ENCODE measurements at regions not wholly inside any gene's neighbourhood (a gene's known extent, or its start where the extent isn't known, plus 50 kb on each side); places are given as distances from the start of the nearest gene placed in this dataset.
"Not testable (repeated sequence)": the region's sequence is repeated elsewhere in the genome, so short reads cannot be mapped to it uniquely, and the experiment has no call there.

DNA sequence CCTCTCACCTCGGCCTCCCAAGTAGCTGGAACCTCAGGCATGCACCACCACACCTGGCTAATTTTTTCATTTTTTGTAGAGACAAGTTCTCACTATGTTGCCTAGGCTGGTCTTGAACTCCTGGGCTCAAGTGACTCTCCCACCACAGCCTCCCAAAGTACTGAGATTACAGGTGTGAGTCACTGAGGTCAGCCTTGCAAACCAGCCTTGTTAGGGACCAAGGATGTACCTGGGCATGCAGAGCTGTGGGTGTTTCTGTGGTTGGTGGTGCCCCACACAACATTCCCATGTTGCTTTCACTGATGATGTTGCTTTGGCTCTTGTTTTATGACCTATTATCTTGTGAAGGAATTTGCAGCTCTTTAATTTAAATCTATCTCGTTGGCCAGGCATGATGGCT, 54.8 kb downstream of the OTUD1 start:
- no peak for DNase-seq

DNA sequence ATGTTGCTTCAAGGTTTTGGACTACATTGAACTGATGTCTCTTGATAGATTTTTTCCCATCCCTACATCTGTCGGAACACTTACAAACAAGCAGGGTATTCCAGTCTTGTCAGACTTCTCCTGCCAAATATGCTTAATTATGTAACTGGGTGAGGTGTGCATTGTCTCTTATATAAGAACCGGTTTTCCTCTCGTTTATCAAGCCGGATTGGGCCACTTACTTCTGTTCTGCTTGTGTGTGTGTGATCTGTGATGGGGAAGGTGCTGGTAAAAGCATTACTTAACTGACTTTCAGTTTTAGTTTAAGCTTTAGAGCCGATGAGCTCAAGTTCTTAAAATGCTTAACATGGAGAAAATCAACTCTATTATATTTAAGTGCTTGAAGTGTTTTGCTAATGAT, 57.9 kb downstream of the OTUD1 start:
- no peak for DNase-seq

DNA sequence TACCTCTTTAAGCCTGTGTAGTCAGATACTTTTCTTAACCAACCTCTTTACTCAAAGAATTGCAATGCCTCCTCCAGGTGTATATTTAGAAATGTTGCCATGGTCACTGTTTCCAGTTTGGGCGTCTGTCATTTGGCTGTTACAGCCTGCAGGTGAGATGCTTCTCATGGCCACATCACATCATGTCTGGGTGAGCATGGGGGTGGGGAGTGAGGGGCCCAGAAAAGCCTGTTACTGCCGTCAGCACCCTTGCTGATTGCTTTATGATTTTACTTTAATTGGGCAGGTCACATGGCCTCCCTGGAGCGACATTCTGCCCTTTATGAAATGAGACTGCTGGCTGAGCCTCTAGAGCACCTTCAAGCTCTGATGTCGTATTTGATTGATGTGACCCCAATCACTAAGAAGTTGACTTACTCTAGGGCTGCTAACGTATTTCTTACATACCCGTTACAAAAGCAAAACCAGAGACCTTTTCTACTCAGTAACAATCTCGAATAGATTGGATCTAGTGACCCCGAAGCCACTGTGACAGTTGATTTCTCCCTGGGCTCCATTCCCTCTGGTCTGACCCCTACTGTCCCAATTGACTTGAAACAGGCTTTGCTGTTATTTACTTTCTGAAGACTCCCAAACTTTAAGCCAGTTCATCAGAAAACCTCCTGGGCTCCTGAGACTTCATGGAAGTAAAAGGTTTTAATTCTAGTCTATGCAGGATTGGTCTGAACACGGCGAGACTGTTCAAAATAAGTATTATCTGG, 60.7 kb downstream of the OTUD1 start:
- no peak for DNase-seq

DNA sequence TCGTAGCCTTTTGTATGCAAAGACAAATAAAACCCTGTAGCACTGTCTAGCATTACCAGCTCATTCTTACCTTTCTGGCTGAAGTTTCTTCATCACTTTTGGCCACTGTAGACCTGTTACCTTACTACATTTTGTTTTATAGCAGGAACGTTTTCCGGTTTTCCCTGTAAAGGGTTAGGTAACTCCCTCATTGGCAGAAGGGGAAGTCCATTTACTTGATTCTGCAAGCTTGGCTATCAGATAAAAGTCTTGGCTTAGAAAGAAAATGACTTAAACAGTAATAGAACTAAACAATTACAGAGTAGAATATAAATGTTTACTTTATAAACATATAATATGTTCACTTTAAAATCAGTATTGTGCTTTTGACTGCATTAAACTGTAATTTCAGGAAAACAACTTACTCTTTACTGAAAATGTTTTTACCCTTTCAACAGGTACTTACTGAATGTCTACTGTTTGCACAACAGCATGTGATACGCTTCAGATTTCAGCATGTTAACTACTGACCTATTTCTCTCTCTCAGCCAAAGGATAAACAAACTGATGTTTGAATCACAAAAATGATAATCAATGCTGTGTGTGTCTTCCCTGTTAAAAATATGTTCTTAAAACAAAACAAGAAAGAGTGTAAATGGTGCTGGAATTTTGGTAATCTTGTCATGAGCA, 67.1 kb downstream of the OTUD1 start:
- DNase-seq: no peak

DNA sequence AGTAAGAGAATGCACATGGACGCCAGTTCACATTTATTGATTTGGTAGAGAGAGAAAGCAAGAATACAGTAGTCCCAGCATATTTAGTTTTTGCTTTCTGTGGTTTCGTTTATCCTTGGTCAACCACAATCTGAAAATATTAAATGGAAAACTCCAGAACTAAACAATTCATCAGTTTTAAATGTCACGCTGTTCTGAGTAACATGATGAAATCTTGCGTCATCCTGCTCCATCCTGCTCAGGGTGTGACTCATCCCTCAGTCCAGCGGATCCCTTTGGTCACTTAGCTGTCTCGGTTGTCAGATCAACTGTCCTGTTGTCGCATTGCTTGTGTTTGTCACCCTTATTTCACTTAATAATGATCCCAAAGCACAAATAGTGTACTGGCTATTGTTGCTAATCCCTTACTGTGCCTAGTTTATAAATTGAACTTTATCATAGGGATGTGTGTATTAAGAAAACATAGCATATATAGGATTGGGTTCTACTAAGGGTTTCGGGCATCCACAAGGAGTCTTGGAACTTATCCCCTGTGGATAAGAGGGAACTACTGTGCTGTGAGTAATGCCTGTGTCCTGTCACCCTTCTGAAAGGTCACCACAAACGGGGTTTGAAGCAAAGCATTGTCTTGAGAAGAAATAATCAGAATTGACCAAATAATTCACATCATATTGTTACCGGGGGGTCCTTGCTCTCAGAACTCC, 73.6 kb downstream of the OTUD1 start:
- no peak for DNase-seq

DNA sequence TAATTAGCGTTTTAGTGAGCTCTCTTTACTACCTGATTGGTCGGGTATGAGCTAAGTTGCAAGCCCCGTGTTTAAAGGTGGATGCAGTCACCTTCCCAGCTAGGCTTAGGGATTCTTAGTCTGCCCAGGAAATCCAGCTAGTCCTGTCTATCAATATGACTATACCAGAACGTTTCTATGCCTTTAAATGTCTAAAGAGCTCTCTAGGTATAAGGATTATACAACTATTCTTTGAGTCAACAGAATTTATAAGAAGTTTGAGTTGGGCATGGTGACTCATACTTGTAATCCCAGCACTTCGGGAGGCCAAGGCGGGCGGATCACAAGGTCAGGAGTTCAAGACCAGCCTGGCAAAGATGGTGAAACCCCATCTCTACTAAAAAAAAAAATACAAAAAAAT, 74.7 kb downstream of the OTUD1 start:
- not testable (repeated sequence) for DNase-seq

DNA sequence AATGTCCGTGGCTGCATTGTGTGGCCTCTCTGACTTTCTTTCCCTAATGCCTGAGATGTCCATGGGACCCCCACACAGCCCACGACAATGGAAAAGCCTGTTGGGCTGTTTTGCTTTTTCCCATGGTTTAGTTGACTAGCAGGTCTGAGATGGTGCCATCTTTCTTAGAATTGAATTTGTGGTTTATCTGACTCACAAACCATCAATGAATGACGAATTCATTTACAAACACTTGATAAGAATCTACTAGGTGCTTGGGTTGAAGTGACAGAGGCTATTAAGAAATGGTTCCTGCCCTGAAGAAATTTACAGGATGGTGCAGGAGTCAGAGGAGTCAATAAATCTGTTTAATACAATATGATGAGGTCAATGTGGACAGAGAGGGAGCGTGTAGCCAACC, 75.4 kb downstream of the OTUD1 start:
- DNase-seq: no peak

DNA sequence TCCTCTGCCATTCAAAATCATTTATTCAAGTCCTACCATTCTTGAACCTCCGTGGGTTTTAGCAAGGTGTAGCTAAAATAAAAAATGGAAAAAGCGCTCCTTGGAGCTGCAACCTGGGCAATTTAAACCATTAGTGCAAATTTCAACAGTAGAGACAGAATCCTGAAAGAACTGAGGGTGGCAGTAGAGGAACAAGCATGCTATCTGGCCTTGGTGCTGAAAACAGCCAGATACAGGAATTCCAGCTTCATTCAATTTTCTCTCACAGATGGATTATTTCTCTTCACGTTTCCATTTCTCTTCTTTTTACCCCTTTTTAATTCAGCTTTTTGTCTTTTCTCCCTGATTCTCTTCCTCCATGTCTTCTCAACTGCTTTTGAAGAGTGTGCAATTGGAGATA, 77.7 kb downstream of the OTUD1 start:
- no peak for DNase-seq

DNA sequence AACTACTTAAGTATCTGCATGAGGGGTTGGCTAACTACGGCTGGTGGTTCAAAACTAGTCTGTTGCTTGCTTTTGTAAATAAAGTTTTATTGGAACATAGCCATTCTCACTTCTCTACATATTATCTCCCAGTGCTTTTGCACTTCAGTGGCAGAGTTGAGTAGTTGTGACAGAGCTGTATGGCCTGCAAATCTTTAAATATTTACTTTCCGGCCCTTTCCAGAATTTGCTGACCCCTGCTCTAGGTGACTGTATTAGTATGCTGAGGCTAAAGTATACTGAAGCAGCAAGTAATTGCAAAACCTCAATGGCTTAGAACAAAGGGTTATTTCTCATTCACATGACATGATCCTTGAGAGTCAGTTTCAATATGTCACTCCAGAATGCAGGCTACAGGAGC, 78.3 kb downstream of the OTUD1 start:
- DNase-seq: no peak

DNA sequence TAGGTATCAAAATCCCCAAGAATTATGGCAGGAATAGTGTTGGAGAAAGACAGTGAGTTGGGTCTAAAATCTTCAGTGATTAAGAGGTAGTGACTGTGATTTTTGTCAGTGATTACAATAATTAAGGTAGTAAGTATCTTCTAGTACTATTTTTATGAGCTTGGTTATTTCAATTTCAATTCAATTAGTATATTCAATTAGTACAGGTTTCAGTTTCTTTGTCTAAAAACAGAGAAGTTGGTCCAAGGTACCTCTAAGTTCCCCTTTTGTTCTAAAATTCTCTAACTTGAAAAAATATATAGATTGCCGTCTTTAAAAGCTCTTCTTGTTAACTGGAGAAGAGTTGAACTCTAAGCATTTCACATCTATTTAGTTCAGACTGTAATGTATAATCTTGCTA, 82.9 kb downstream of the OTUD1 start:
- no peak for DNase-seq

DNA sequence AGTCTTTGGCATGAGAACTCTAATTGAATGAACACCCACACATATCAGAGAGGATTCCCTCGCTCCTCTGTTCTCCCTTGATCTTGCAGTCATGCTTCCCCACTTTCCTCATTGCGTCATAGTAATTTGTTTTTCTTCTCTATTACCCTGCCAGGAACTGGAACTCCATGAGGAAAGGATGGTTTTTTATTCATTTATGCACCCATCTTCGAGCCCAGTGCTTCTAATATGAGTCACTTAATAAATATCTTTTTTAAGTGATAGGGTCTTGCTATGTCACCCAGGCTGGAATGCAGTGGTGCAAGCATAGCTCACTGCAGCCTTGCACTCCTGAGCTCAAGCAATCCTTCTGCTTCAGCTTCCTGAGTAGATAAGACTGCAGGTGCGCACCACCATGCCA, 83.5 kb downstream of the OTUD1 start:
- no peak for DNase-seq

DNA sequence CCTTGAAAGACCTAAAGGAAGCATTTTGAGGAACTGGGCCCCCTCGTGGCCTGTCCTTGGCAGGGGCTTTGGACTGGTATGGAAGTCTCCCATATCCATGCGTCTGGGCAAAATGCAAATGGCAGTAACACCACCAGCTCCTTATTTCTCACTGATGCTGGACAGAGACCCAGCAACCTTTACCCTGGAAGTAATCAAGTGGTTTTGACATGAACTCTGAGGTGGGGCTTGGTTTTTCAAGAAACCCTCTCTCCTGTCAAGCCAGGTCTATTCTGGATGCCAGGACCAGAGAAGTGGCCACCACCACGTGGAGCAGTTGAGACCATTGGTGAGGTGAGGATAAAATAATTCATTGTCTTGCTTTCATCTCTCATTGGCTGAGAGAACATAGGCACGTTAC, 84.4 kb downstream of the OTUD1 start:
- no peak for DNase-seq

DNA sequence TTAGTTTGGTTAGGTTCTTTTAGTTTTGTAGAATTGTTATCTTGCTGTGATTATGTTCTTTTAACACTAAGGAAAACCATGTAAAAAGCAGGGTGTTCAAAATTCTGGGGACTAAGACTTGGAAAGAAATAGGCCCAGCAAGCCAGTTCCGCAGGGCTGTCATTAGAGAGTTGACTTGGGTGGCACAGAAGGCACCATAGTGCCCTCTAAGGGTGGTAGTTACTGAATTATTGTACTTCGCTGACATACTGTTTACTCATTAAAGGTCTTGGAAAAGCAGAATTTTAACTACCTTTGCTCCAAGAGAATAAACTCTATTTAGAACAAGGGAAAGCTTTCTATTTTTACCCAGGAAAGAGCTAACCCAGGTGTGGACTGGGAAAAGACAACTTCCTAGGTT, 86.5 kb downstream of the OTUD1 start:
- DNase-seq: no peak

DNA sequence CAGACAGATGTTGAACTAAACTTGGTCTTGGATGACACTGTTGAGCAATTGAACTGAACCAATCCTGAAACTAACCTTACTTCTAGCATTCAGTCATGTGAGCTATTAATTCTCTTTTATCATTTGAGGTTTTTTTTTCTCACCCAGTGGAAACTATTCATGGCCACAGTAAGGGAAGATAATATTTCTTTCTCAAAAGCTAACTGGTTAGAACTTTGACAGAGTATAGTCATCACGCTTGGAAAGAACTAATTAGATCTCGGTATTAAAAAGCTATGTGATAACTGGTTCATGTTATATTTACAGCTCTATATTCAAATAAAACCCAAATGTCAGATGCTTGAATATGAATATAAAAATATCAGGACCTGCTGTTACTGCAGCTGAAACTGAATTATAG, 89.5 kb downstream of the OTUD1 start:
- no peak for DNase-seq

DNA sequence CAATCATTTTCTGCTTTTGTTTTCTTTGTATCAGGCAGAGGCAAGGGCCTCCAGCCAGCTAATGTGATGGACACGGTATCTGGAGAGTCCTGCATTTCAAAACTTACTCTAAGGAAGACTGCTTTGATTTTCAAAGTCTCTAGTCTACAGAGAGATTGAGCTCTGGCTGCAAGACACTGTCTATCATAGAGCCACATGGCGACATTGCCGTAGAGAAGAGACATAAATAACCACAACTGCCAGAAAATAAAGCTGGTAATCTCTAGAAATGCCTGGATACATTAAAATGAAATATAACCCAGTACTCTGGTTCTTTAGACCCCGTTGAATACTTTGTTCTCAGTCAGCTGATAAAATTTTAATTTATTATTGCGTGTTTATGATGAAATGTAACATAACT, 90.8 kb downstream of the OTUD1 start:
- DNase-seq: no peak

DNA sequence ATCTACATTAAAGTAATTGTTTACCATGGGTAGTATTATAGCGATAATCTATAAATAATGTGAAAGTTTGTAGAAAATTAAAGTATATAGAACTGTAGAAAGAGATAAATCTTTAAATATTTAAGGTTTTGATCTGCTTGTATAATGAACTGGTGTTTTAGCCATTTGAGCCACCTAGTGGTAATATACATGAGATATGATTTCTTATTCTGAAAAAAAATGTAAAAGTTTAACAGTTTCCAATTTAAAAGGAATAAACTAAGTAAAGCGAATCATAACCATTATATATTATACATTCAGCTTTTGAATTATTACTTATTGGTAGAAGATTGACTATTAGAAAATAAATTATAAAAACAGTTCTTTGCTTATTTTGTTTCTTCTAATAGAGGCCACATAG, 91.2 kb downstream of the OTUD1 start:
- DNase-seq: no peak

DNA sequence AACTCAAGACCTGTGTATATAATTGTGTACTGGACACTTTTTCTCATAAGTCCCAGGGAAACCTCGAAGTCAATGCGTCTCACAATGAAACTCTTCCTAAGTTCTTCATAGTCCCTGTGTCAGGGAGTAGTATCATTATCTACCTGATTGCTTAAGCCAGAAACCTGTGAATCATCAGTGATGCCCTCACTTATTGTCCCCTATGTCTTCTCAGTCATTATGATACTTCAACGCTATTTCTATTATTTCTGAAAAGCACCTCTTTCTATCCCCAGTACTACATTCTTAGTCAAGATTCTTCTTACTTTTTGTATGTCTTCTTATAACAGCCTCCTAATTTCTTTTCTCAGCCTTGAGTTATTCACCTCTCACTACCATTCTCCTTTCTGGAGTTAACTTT, 94.3 kb downstream of the OTUD1 start:
- no peak for DNase-seq

DNA sequence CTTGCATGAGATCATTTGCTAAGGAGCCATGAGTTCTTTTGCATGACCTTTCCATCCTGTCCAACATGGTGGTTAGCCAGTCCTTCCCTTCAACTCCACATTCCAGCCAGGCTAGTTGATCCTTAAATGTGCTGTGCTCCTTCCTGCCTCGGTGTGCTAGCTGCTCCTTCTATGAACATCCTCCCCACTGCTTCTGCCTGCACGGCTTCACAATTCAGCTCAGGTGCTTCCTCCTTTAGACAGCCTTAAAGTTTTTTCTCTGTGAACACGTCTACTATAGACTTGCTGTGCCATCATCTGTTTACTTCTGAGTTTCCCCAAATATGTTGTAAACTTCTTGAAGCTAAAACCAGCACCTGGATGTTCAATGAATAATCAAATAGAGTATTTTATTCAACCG, 95.5 kb downstream of the OTUD1 start:
- DNase-seq: no peak

DNA sequence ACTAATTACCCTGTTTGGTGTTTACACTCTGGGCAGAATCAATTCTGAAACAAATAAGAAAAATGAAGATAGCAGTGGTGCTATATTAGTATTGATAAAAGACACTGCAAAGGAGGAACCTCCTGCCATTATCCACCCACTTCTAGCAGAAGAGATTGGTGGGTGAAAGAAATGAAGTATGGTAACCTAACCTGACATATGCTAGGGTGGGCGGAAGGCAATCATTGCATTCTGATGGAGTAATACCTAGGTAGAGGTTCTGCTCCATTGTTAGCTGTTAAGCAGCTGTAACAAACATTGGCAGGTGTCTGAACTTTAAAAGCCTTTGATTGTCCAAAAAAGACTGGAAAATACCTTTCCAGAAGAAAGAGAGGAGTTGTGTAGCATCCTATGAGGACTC, 95.9 kb downstream of the OTUD1 start:
- no peak for DNase-seq

DNA sequence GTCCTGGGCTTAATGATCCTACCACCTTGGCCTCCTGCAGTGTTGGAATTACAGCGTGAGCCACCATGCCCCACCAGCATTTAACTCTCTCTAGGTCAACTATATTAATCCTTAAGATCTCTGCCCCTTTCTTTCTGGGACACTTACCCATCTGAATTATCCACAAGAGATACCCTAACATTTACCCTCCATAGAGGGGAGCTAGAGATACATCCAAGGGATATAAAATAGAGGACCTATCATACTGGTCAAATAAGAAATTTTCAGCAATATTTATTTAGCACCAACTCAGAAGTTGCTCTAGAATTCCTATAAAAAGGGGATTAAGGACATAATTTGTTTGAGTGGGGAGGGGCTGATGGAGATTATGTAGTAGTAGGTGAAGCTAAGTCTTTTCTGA, 96.5 kb downstream of the OTUD1 start:
- DNase-seq: no peak

DNA sequence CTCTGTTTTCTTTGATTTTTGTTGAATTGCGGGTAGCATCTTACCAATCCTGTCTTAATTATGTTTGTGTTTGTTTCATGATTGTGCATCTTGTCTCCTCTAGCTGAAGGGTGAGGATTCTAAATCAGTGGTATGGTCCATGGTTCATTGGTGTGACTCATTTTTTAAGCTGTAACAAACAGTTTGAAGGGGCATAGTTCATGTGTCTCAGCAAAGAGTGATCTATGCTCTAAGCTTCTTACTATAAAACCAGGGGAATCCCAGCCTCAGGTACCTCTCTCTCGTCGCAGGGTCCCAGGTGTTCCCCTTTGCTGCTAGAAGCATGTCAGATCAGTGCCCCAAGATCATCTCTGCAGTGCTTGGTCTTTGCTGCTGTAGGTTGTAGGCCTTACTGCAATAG, 100.1 kb downstream of the OTUD1 start:
- DNase-seq: no peak

DNA sequence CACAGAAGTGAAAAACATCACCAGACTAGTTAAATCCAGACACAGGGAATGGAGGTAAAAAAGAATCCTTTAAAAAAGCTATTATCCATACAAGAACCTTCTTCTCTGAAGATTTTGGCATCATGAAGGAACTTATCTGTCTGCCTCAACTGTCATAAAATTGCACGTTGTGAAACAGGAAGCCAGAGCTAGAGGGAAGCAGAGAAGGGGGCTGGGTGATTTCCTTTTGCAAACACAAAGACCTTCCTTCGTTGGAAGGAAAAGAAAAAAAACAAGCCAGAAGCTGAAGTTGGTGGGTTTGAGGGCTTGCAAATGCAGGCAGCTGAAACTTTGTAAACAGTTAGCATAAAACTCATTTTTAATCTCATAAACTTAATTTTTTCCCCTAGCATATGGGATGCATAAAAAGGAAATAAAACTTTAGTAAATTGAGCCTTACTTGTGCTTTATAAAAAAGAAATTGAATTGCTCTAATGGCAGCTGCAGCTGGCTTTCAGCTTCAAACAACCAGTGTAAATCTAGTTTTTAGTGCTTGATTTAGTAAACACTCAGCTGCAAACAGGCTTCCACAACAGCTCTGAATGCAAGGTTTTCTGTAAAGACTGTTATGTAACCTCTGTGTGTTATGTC, 101.6 kb downstream of the OTUD1 start:
- no peak for DNase-seq

DNA sequence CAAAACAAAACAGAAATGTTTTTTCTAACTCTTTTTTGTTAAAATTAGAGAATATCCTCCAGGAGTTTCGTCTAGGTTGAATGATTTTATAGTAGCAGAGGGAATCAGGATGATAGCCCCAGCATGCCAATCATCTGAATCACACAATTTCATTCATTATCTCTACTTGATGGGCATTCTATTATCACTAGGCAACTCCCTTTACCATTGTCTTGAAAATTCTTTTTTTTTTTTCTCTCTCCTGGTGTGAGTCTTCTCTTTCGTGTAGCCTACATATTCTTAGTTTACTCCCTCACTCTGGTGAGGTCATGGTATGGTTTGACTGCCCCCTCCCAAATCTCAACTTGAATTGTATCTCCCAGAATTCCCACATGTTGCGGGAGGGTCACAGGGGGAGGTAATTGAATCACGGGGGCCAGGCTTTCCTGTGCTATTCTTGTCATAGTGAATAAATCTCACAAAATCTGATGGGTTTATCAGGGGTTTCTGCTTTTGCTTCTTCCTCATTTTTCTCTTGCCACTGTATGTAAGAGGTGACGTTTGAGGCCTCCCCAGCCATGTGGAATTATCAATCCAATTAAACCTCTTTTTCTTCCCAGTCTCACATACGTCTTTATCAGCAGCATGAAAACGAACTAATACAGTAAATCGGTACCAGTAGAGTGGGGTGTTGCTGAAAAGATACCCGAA, 105.0 kb downstream of the OTUD1 start:
- DNase-seq: no peak
